ENCODE measurements at regions not wholly inside any gene's neighbourhood (a gene's known extent, or its start where the extent isn't known, plus 50 kb on each side); places are given as distances from the start of the nearest gene placed in this dataset.

DNA sequence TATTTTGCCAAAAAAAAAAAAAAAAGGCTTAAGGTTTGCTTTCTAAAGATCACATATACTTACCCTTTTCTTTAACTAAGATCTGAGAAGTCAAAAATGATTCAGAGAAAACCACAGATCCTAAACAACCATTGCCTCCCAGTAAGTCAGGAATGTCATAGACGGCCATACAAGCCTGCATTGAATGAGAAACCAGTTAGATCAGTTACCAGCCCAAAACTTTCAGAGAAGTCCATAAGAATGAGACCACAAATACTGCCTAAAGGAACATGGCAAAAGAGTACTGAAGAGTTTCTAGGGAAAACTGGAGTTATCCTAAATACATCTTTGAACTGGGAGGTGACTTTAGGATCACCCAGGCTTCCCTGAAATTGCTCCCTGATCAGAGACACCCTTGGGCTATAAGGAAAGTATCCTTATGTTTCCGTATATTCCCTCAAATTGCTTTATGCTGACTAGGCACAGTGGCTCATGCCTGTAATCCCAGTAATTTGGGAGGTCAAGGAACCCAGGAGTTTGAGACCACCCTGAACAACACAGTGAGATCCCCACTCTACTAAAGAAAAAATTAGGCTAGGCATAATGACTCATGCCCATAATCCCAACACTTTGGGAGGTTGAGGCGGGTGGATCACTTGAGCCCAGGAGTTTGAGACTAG lies 79.4 kb upstream of the SLC4A11 start:
- Histone ChIP-seq H3K9me3 (replicated peaks; ENCODE audit: control insufficient read depth, insufficient read depth, low read length) (no peaks in the 10 kb centered on the region), H3K4me2 (ENCODE audit: control insufficient read depth, insufficient read depth) (no peak overlapping the region), H3K27me3 (replicated peaks in 1 of 2; ENCODE audit: control insufficient read depth in 2 of 2, insufficient read depth in 2 of 2, low read length in 1 of 2) (no peaks in the 10 kb centered on the region), H3K36me3 (ENCODE audit: control insufficient read depth in 2 of 2, insufficient read depth in 2 of 2, low read length in 1 of 2) (no peaks in the 10 kb centered on the region), H3K9ac (ENCODE audit: control insufficient read depth, insufficient read depth, low read length) (no peak overlapping the region), H4K20me1 (ENCODE audit: control insufficient read depth, insufficient read depth) (no peaks in the 10 kb centered on the region), H2AFZ (ENCODE audit: control insufficient read depth, low read depth, low read length) (no peak overlapping the region), H3K79me2 (ENCODE audit: control insufficient read depth, insufficient read depth, low read length) (no peaks in the 10 kb centered on the region), H3K4me1 (ENCODE audit: control insufficient read depth, insufficient read depth, low read length) (no peaks in the 10 kb centered on the region), H3K27ac (ENCODE audit: control insufficient read depth, insufficient read depth) (no peak overlapping the region), H3K4me3 (no peak overlapping the region)
- CTCF ChIA-PET, result interaction anchor here (0.6 to 1.6 kb wide), 3 partner anchors 41 to 99 kb away, joined by 3 to 4 read pairs (median 3); no protein-coding TSS in a partner anchor
- SMC1A ChIA-PET (ENCODE audit: uncharacterized antibody, unreplicated experiment), result no interaction called here
- intact Hi-C loops (cut with micrococcal nuclease; ENCODE audit: unreplicated experiment), result loop anchor here (5.0 kb wide), 2 partner anchors 201 to 266 kb away; no protein-coding TSS in a partner anchor
- RAD21 ChIA-PET (ENCODE audit: unreplicated experiment), result no interaction called here
- in situ Hi-C loops (cut with MboI), result no loop called here
- ATAC-seq, result no peak
- WGBS (ENCODE audit: insufficient coverage, insufficient replicate concordance, low lambda C conversion rate, missing lambda C conversion rate), result 20% methylated on average over 3 of the region's 3 CpGs
- DNase-seq (ENCODE audit: low read depth, low spot score), result no peak
- POLR2A ChIA-PET, result interaction anchor here (0.7 kb wide), 2 partner anchors 12 to 1467 kb away, joined by 5 to 6 read pairs; no protein-coding TSS in a partner anchor
- FAIRE-seq, result no peak
- no TSS peak for BruUV-seq (replicated peaks)
- no peak for TF ChIP-seq YBX1 (IDR thresholded peaks at IDR 0.05)
- no peak for TF ChIP-seq HCFC1 (IDR thresholded peaks at IDR 0.05; ENCODE audit: low read length)
- no peak for TF ChIP-seq STAT3 (IDR thresholded peaks at IDR 0.05; ENCODE audit: low read depth, low read length)
- TF ChIP-seq PAX8 (IDR thresholded peaks at IDR 0.05), result no peak
- no peak for TF ChIP-seq RB1 (IDR thresholded peaks at IDR 0.05; ENCODE audit: borderline replicate concordance)
- TF ChIP-seq CHD1 (IDR thresholded peaks at IDR 0.05; ENCODE audit: low read depth, low read length), result no peak
- no peak for TF ChIP-seq E4F1 (IDR thresholded peaks at IDR 0.05; ENCODE audit: borderline replicate concordance, partially characterized antibody)
